Stimulated activated CD4-positive, alpha-beta T cell treated with anti-CD3 and anti-CD28 coated beads, Interleukin-2, amount 100 ng/mL, for 48 hours (primary cell): ENCODE measurements at regions not wholly inside any gene's neighbourhood (a gene's known extent, or its start where the extent isn't known, plus 50 kb on each side); places are given as distances from the start of the nearest gene placed in this dataset.

Source experiments
- DNase-seq, 2 donors: peaks; one replicate each; pipeline ENCODE4 v3.0.0-alpha.2; 2020

- no peak for DNase-seq
Measured at GRCh38 chr13:106433066-106433465, 102.4 kb downstream of the EFNB2 start.

GRCh38 chr13:106432636-106433035 lies 102.8 kb downstream of the EFNB2 start:
- DNase-seq = no peak

GRCh38 chr13:106426909-106427308 lies 108.6 kb downstream of the EFNB2 start:
- DNase-seq = no peak

- no peak for DNase-seq
Measured at GRCh38 chr13:106425661-106426060, 109.8 kb downstream of the EFNB2 start.

- no peak for DNase-seq
Measured at GRCh38 chr13:106424805-106425204, 110.7 kb downstream of the EFNB2 start.

- no peak for DNase-seq
Measured at GRCh38 chr13:106423530-106423929, 111.9 kb downstream of the EFNB2 start.

GRCh38 chr13:106418556-106418955 lies 116.9 kb downstream of the EFNB2 start:
- DNase-seq = no peak

GRCh38 chr13:106417467-106418110 lies 117.9 kb downstream of the EFNB2 start:
- no peak for DNase-seq

GRCh38 chr13:106416645-106417044 lies 118.8 kb downstream of the EFNB2 start:
- no peak for DNase-seq

GRCh38 chr13:106415971-106416370 lies 119.5 kb downstream of the EFNB2 start:
- no peak for DNase-seq

GRCh38 chr13:106415442-106415841 lies 120.0 kb downstream of the EFNB2 start:
- no peak for DNase-seq

- DNase-seq = no peak
Measured at GRCh38 chr13:106407338-106407737, 128.1 kb downstream of the EFNB2 start.

- no peak for DNase-seq
Measured at GRCh38 chr13:106405731-106406130, 129.7 kb downstream of the EFNB2 start.

GRCh38 chr13:106403280-106403679 lies 132.2 kb downstream of the EFNB2 start:
- DNase-seq = no peak

GRCh38 chr13:106402866-106403265 lies 132.6 kb downstream of the EFNB2 start:
- DNase-seq = no peak

GRCh38 chr13:106401081-106401480 lies 134.4 kb downstream of the EFNB2 start:
- DNase-seq = no peak

GRCh38 chr13:106400289-106400688 lies 135.2 kb downstream of the EFNB2 start:
- DNase-seq = no peak

GRCh38 chr13:106398289-106398688 lies 137.2 kb downstream of the EFNB2 start:
- no peak for DNase-seq

GRCh38 chr13:106393776-106394175 lies 141.7 kb downstream of the EFNB2 start:
- no peak for DNase-seq

- DNase-seq = no peak
Measured at GRCh38 chr13:106391681-106392080, 143.8 kb downstream of the EFNB2 start.

- no peak for DNase-seq
Measured at GRCh38 chr13:106391271-106391670, 144.2 kb downstream of the EFNB2 start.

GRCh38 chr13:106390367-106390766 lies 145.1 kb downstream of the EFNB2 start:
- DNase-seq = no peak

- DNase-seq = no peak
Measured at GRCh38 chr13:106385654-106386053, 149.8 kb downstream of the EFNB2 start.

- no peak for DNase-seq
Measured at GRCh38 chr13:106384516-106384915, 150.9 kb downstream of the EFNB2 start.

GRCh38 chr13:106383791-106384190 lies 151.7 kb downstream of the EFNB2 start:
- DNase-seq = no peak
